HG02759 (cell line): ENCODE measurements at regions not wholly inside any gene's neighbourhood (a gene's known extent, or its start where the extent isn't known, plus 50 kb on each side); places are given as distances from the start of the nearest gene placed in this dataset.
"Not testable (repeated sequence)": the region's sequence is repeated elsewhere in the genome, so short reads cannot be mapped to it uniquely, and the experiment has no call there.

Source experiments
- ATAC-seq: cut with Tn5 transposase; IDR thresholded peaks from one replicate; pipeline ENCODE4 v1.9.1; 2021; ENCODE audit warnings: mild to moderate bottlenecking, moderate library complexity; ENCODE audit not compliant: unreplicated experiment

DNA sequence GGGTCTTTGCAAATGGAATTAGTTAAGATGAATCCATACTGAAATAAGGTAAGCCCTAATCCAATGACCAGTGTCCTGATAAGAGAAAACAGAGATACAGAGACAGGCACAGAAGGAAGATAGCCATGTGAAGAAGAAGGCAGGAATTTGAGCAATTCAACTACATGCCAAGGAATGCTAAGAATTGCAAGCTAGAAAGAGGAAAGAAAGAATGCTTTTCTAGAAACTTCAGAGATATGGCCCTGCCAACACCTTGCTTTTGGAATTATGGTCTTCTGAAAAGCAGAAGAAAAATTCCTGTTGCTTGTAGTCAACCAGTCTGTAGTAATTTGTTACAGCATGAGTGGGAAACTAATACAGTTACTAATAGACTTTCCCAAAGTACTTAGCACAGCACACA, 111.3 kb downstream of the SLC17A6 start:
- no peak for ATAC-seq

DNA sequence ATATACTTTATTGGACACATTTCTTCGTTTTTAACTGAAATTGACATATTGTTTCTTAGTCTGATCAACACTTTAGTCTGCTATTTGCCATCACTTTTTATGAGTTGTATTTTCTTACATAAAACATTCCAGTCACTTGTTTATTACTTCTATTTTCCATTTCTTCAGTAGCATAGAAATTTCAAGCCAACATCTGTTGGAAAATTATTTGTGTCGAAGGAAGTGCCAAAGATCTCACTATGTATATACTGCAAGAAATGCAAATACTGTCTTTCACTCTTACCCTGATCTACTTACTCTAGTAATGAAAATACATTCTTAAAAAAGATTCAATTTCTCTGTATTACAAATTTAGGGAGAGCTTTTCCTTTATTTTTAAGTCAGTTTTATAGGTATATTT, 105.9 kb downstream of the SLC17A6 start:
- ATAC-seq, result no peak

DNA sequence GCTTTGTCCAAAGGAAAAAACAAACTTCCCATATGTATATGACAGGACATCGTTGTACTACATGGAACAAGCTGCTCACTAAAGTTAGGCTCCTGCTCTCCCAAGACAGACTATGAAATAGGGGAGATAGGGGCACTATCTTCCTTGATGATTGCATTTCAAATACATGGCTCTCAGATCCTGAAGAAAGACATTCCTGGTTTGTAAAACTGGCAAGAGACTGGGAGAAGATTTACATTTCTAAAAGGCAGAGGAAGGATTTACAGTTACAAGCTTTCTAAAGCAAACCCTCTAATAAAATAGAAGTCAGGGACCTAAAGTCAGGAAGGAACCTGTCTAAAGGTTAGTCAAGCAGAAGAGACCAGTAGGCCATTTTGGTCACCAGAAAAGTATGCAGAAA, 103.7 kb downstream of the SLC17A6 start:
- no peak for ATAC-seq

- not testable (repeated sequence) for ATAC-seq
Observed at GRCh38 chr11:22435582-22435981, 97.4 kb downstream of the SLC17A6 start.

- ATAC-seq, result no peak
Observed at GRCh38 chr11:22433517-22433916, 95.3 kb downstream of the SLC17A6 start.

GRCh38 chr11:22433094-22433455, 94.9 kb downstream of the SLC17A6 start:
- ATAC-seq, result no peak

- no peak for ATAC-seq
Observed at GRCh38 chr11:22432291-22433093, 94.3 kb downstream of the SLC17A6 start.

- ATAC-seq, result no peak
Observed at GRCh38 chr11:22431106-22431505, 92.9 kb downstream of the SLC17A6 start.

- ATAC-seq, result no peak
Observed at GRCh38 chr11:22430639-22431038, 92.5 kb downstream of the SLC17A6 start.

DNA sequence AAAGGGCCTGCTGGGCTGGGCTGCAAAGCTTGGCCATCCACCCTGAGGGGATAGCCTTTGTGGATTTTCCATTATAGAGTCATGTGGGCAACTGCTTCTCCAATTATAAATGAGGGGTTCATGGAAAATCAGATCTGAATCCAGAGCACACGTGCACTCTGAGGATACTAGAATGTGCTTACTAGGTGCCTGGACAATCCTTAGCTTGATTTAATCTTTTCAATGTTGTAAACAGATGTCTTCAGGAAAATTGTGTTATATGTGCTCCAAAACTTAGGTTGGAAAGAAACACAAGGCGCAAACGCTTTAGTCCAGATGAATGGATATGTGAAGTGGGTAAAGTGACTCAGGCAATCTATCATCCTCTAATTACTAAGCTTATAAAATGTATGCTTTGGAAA, 92.0 kb downstream of the SLC17A6 start:
- ATAC-seq, result no peak
